Neuronal stem cell (in vitro differentiated cells): ENCODE measurements at regions not wholly inside any gene's neighbourhood (a gene's known extent, or its start where the extent isn't known, plus 50 kb on each side); places are given as distances from the start of the nearest gene placed in this dataset.
"Not testable (repeated sequence)": the region's sequence is repeated elsewhere in the genome, so short reads cannot be mapped to it uniquely, and the experiment has no call there.

Experiments
- DNase-seq: peaks from one replicate; pipeline ENCODE4 v3.0.0-alpha.2; 2013; ENCODE audit warnings: low spot score
- H2AFZ ChIP-seq: one replicate; pipeline ENCODE4 v1.6.1; 2013; ENCODE audit warnings: mild to moderate bottlenecking, low read length, inconsistent platforms
- H2AK5ac ChIP-seq: 2 replicates; pipeline ENCODE4 v1.6.1; 2013; ENCODE audit warnings: low read depth, mild to moderate bottlenecking, inconsistent platforms, low read length, moderate library complexity, mixed read lengths
- H2BK120ac ChIP-seq: 2 replicates; pipeline ENCODE4 v1.6.1; 2013; ENCODE audit warnings: low read depth, mild to moderate bottlenecking, inconsistent platforms, low read length, moderate library complexity, mixed read lengths
- H2BK12ac ChIP-seq: one replicate; pipeline ENCODE4 v1.6.1; 2013; ENCODE audit warnings: low read length, inconsistent platforms
- H2BK15ac ChIP-seq: 2 replicates; pipeline ENCODE4 v1.6.1; 2013; ENCODE audit warnings: mild to moderate bottlenecking, low read length, inconsistent platforms, mixed read lengths
- H2BK5ac ChIP-seq: one replicate; pipeline ENCODE4 v1.6.1; 2013; ENCODE audit warnings: inconsistent platforms, mild to moderate bottlenecking, low read length, moderate library complexity
- H3K14ac ChIP-seq: one replicate; pipeline ENCODE4 v1.6.1; 2013; ENCODE audit warnings: low read length, inconsistent platforms
- H3K18ac ChIP-seq: 2 replicates; pipeline ENCODE4 v1.6.1; 2013; ENCODE audit warnings: low read length, inconsistent platforms
- H3K23ac ChIP-seq: 2 replicates; pipeline ENCODE4 v1.6.1; 2013; ENCODE audit warnings: low read depth, mild to moderate bottlenecking, mixed read lengths, low read length, inconsistent platforms; ENCODE audit not compliant: poor library complexity
- H3K27ac ChIP-seq: replicated peaks from 3 replicates; pipeline ENCODE4 v1.5.1; 2013; ENCODE audit warnings: low read length, inconsistent platforms
- H3K27me3 ChIP-seq, 3 experiments: 2 replicates each; pipeline ENCODE4 v1.6.1; 2013; ENCODE audit warnings: low read length in 3 of 3, mild to moderate bottlenecking in 2 of 3, inconsistent platforms in 1 of 3, low read depth in 1 of 3, mixed read lengths in 1 of 3, moderate library complexity in 1 of 3; ENCODE audit not compliant: control insufficient read depth in 3 of 3, insufficient read depth in 3 of 3
- H3K36me3 ChIP-seq, 2 donors: replicated peaks in 1 of 2; 2 replicates each; pipeline ENCODE4 v1.6.1; 2013; ENCODE audit warnings: low read length in 2 of 2; ENCODE audit not compliant: control insufficient read depth in 2 of 2, insufficient read depth in 2 of 2
- H3K4ac ChIP-seq: 2 replicates; pipeline ENCODE4 v1.6.1; 2013; ENCODE audit warnings: inconsistent platforms, mild to moderate bottlenecking, low read length, moderate library complexity
- H3K4me1 ChIP-seq, 2 donors: 1 replicate in 1 of 2; 2 replicates in 1 of 2; pipeline ENCODE4 v1.6.1; 2013; ENCODE audit warnings: low read length in 2 of 2, low read depth in 1 of 2; ENCODE audit not compliant: control insufficient read depth in 2 of 2, insufficient read depth in 1 of 2
- H3K4me2 ChIP-seq: one replicate; pipeline ENCODE4 v1.6.1; 2013; ENCODE audit warnings: mild to moderate bottlenecking, low read length, inconsistent platforms; ENCODE audit not compliant: insufficient read depth, poor library complexity, severe bottlenecking
- H3K4me3 ChIP-seq, 2 donors: 2 replicates each; pipeline ENCODE4 v1.5.1; 2013; ENCODE audit warnings: low read length in 2 of 2, mild to moderate bottlenecking in 2 of 2, inconsistent platforms in 1 of 2, moderate library complexity in 1 of 2
- H3K79me1 ChIP-seq: one replicate; pipeline ENCODE4 v1.6.1; 2013; ENCODE audit warnings: low read depth, mild to moderate bottlenecking, inconsistent platforms, low read length, moderate library complexity
- H3K9ac ChIP-seq: one replicate; pipeline ENCODE4 v1.6.1; 2013; ENCODE audit warnings: mild to moderate bottlenecking, low read depth, low read length, inconsistent platforms; ENCODE audit not compliant: poor library complexity
- H3K9me3 ChIP-seq, 2 donors: replicated peaks in 1 of 2; 2 replicates each; pipeline versions ENCODE3 to v1.6.1; 2013; ENCODE audit warnings: low read length in 2 of 2, mild to moderate bottlenecking in 2 of 2, inconsistent platforms in 1 of 2, low read depth in 1 of 2, mixed read lengths in 1 of 2, moderate library complexity in 1 of 2; ENCODE audit not compliant: control insufficient read depth in 2 of 2, insufficient read depth in 1 of 2
- H4K8ac ChIP-seq: one replicate; pipeline ENCODE4 v1.6.1; 2013; ENCODE audit warnings: low read depth, mild to moderate bottlenecking, inconsistent platforms, low read length, moderate library complexity
- H4K91ac ChIP-seq: one replicate; pipeline ENCODE4 v1.6.1; 2013; ENCODE audit warnings: low read length, low read depth, mild to moderate bottlenecking, inconsistent platforms; ENCODE audit not compliant: poor library complexity
- WGBS, 2 donors: extraction: QIAGEN DNeasy Blood & Tissue Kit; methylation state at CpG; one replicate each; pipeline ENCODE4 v1.1.7; 2013; ENCODE audit warnings: missing lambda C conversion rate in 2 of 2, mixed read lengths in 1 of 2; ENCODE audit not compliant: insufficient read length in 2 of 2, insufficient replicate concordance in 1 of 2; ENCODE audit errors: extremely low coverage in 2 of 2; 5-methylcytosine and 5-hydroxymethylcytosine counted together

DNA sequence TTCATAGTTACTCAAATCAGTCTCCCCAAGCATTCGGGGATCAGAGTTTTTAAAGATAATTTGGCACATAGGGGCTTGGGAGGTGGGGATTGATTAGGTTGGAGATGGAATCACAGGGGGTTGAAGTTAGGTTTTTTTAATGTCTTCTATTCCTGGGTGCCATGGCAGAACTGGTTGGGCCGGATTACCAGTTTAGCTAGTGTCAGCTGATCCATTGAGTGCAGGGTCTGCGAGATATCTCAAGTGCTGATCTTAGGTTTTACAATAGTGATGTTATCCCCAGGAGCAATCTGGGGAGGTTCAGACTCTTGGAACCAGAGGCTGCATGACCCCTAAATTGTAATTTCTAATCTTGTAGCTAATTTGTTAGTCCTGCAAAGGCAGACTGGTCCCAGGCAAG, 163.5 kb upstream of the ATP10A start:
- H3K18ac ChIP-seq, H2BK5ac ChIP-seq, H2AFZ ChIP-seq, H3K9ac ChIP-seq, H4K91ac ChIP-seq, H3K14ac ChIP-seq, H3K23ac ChIP-seq, H3K79me1 ChIP-seq, H3K27ac ChIP-seq, H4K8ac ChIP-seq, H3K27me3 ChIP-seq, H3K9me3 ChIP-seq, H3K36me3 ChIP-seq, H2BK12ac ChIP-seq, H3K4me3 ChIP-seq, H2AK5ac ChIP-seq, H2BK15ac ChIP-seq, DNase-seq, H3K4ac ChIP-seq, H2BK120ac ChIP-seq, H3K4me1 ChIP-seq, H3K4me2 ChIP-seq: not testable (repeated sequence)
- WGBS, 2 donors: no CpG with 5 or more reads among the region's 3 CpGs

DNA sequence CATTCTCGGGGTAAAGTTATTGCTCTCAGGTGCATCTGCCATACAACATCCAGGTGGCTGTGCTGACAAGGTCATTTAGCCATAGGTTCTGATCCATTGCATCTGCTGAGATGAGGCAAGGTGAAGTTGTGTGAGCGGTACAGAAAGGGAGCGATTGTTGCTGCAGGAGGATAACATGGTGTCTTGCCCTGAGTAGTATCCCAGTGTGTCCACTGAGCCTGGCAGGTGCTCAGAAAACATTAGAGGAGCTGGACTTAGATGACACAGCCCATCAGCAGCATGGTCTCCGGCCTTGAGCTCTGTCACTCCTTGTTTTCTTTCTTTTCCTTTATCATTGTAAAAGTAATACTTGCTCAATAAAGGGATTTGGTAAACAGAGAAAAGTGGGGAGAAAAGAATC, 161.1 kb upstream of the ATP10A start:
- no CpG with 5 or more reads among the region's 4 CpGs for WGBS, 2 donors
- Histone ChIP-seq H3K79me1 (no peaks in the 10 kb centered on the region), H3K9ac (no peak overlapping the region), H3K14ac (no peak overlapping the region), H3K4ac (no peak overlapping the region), H3K23ac (no peak overlapping the region), H3K9me3 (no peaks in the 10 kb centered on the region), H3K4me3 (no peak overlapping the region), H2BK120ac (no peak overlapping the region), H3K4me2 (no peak overlapping the region), H4K91ac (no peak overlapping the region), H2BK5ac (no peak overlapping the region), H3K18ac (no peak overlapping the region), H2AK5ac (no peak overlapping the region), H4K8ac (no peak overlapping the region), H2BK15ac (no peak overlapping the region), H3K4me1 (no peaks in the 10 kb centered on the region), H3K36me3 (no peaks in the 10 kb centered on the region), H2AFZ (no peak overlapping the region), H3K27ac (no peak overlapping the region), H2BK12ac (no peak overlapping the region), H3K27me3 (peaks cover 0 to 3% (median 0%) of the 10 kb centered on the region in 3 experiments)
- DNase-seq: no peak

DNA sequence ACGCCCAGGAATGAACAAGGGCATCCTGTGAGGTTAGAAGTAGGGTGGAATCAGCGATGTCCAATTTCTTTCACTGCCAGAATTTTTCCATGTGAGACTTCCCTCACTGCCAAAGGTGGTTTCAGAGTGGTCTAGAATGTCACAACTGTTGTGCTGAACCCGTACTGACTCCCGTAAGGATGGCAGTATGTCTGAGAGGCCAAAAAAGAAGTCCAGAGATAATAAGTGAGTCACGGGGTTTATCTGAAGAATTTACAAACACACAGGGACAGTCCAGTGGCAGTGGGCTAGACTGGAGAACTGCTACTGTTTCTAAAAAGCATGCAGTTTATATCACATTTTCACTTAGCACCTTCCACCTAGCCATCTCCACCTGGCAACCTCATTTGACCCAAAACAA, 160.6 kb upstream of the ATP10A start:
- Histone ChIP-seq H2AFZ (no peak overlapping the region), H3K18ac (no peak overlapping the region), H2AK5ac (no peak overlapping the region), H4K91ac (no peak overlapping the region), H3K4ac (no peak overlapping the region), H3K27ac (no peak overlapping the region), H4K8ac (no peak overlapping the region), H2BK5ac (no peak overlapping the region), H3K4me1 (no peaks in the 10 kb centered on the region), H3K9me3 (no peaks in the 10 kb centered on the region), H2BK15ac (no peak overlapping the region), H3K36me3 (no peaks in the 10 kb centered on the region), H2BK120ac (no peak overlapping the region), H3K23ac (no peak overlapping the region), H3K9ac (no peak overlapping the region), H2BK12ac (no peak overlapping the region), H3K14ac (no peak overlapping the region), H3K79me1 (no peaks in the 10 kb centered on the region), H3K27me3 (peaks cover 0 to 3% (median 0%) of the 10 kb centered on the region in 3 experiments), H3K4me3 (no peak overlapping the region), H3K4me2 (no peak overlapping the region)
- DNase-seq: no peak
- no CpG with 5 or more reads among the region's 5 CpGs for WGBS, 2 donors

DNA sequence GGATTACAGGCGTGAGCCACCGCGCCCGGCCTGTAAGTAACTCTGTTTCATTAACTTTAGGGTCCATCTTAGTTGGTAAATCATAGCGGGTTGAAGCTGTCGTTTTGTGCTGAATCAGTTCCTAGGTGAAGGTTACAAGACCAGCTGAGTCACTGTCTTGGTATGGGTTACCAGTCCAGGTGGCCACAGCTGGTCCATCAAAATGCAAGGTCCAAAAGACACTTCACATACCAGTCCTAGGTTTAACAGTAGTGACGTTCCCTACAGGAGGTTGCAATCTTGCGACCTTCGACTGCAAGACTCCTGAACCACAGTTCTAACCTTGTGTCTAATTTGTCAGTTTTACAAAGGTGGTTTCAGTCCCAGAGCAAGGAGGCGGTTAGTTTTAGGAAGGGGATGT, 160.1 kb upstream of the ATP10A start:
- DNase-seq: no peak
- H3K27ac ChIP-seq: no peak overlapping the region
- H3K14ac ChIP-seq: no peak overlapping the region
- H2AFZ ChIP-seq: no peak overlapping the region
- H3K36me3 ChIP-seq: no peaks in the 10 kb centered on the region
- H3K23ac ChIP-seq: no peak overlapping the region
- H2BK120ac ChIP-seq: no peak overlapping the region
- H3K4me3 ChIP-seq: no peak overlapping the region
- no peak overlapping the region for H4K8ac ChIP-seq
- no peak overlapping the region for H4K91ac ChIP-seq
- H2BK15ac ChIP-seq: no peak overlapping the region
- H3K18ac ChIP-seq: no peak overlapping the region
- H2BK12ac ChIP-seq: no peak overlapping the region
- no CpG with 5 or more reads among the region's 10 CpGs for WGBS, 2 donors
- H2AK5ac ChIP-seq: no peak overlapping the region
- H3K27me3 ChIP-seq: peaks cover 0 to 3% (median 0%) of the 10 kb centered on the region in 3 experiments
- H3K79me1 ChIP-seq: no peaks in the 10 kb centered on the region
- no peak overlapping the region for H2BK5ac ChIP-seq
- H3K9ac ChIP-seq: no peak overlapping the region
- H3K4me1 ChIP-seq: no peaks in the 10 kb centered on the region
- H3K9me3 ChIP-seq: no peaks in the 10 kb centered on the region
- no peak overlapping the region for H3K4ac ChIP-seq
- no peak overlapping the region for H3K4me2 ChIP-seq
